Colonic mucosa (tissue), 4 donors: ENCODE measurements at regions not wholly inside any gene's neighbourhood (a gene's known extent, or its start where the extent isn't known, plus 50 kb on each side); places are given as distances from the start of the nearest gene placed in this dataset.

Experiments
- DNase-seq: peaks from one replicate; pipeline ENCODE4 v3.0.0-alpha.2; 2020
- H3K27ac ChIP-seq: fragments of 200-600 bp; one replicate; pipeline ENCODE4 v1.8.0; 2021
- H3K27me3 ChIP-seq: fragments of 200-600 bp; one replicate; pipeline ENCODE4 v1.8.0; 2021
- H3K36me3 ChIP-seq: fragments of 200-600 bp; one replicate; pipeline ENCODE4 v1.8.0; 2021
- H3K4me1 ChIP-seq: fragments of 200-600 bp; one replicate; pipeline ENCODE4 v1.8.0; 2021; ENCODE audit warnings: mild to moderate bottlenecking
- H3K4me3 ChIP-seq: fragments of 200-600 bp; one replicate; pipeline ENCODE4 v1.8.0; 2021
- H3K9ac ChIP-seq, 2 donors: one replicate each; pipeline ENCODE4 v1.7.0; 2013; ENCODE audit warnings: control low read depth in 2 of 2, low read depth in 2 of 2, low read length in 2 of 2
- H3K9me3 ChIP-seq: fragments of 200-600 bp; one replicate; pipeline ENCODE4 v1.8.0; 2021
- CTCF ChIP-seq: fragments of 200-600 bp; IDR thresholded peaks from one replicate; pipeline ENCODE4 v1.8.0; 2022; ENCODE audit warnings: antibody characterized with exemption, mild to moderate bottlenecking
- intact Hi-C: fragments of 100-400 bp; cut with DNase I; formaldehyde crosslinking; loops from one replicate; pipeline ENCODE4 v1.14.1; 2022
- donor health status: healthy.
- donor health status: DM: no; HTN: no; CAD: no.
- donor health status: DM: no; HTN: no; CAD: no.

GRCh38 chr12:67475725-67476124 is 172.8 kb upstream of the DYRK2 start:
- no peak for TF ChIP-seq CTCF
- intact Hi-C loops, result no loop called here
- no peak overlapping the region for H3K4me3 ChIP-seq
- no peak for DNase-seq
- H3K9ac ChIP-seq, result no peak overlapping the region
- H3K4me1 ChIP-seq, result no peaks in the 10 kb centered on the region
- H3K9me3 ChIP-seq, result no peaks in the 10 kb centered on the region
- H3K27ac ChIP-seq, result no peak overlapping the region
- no peaks in the 10 kb centered on the region for H3K36me3 ChIP-seq
- no peaks in the 10 kb centered on the region for H3K27me3 ChIP-seq

GRCh38 chr12:67477681-67478265 is 170.8 kb upstream of the DYRK2 start:
- Histone ChIP-seq H3K4me3 (no peak overlapping the region), H3K9ac (no peak overlapping the region), H3K27ac (no peak overlapping the region), H3K36me3 (no peaks in the 10 kb centered on the region), H3K4me1 (no peaks in the 10 kb centered on the region), H3K9me3 (no peaks in the 10 kb centered on the region), H3K27me3 (no peaks in the 10 kb centered on the region)
- DNase-seq, result no peak
- intact Hi-C loops, result no loop called here
- no peak for TF ChIP-seq CTCF

DNA sequence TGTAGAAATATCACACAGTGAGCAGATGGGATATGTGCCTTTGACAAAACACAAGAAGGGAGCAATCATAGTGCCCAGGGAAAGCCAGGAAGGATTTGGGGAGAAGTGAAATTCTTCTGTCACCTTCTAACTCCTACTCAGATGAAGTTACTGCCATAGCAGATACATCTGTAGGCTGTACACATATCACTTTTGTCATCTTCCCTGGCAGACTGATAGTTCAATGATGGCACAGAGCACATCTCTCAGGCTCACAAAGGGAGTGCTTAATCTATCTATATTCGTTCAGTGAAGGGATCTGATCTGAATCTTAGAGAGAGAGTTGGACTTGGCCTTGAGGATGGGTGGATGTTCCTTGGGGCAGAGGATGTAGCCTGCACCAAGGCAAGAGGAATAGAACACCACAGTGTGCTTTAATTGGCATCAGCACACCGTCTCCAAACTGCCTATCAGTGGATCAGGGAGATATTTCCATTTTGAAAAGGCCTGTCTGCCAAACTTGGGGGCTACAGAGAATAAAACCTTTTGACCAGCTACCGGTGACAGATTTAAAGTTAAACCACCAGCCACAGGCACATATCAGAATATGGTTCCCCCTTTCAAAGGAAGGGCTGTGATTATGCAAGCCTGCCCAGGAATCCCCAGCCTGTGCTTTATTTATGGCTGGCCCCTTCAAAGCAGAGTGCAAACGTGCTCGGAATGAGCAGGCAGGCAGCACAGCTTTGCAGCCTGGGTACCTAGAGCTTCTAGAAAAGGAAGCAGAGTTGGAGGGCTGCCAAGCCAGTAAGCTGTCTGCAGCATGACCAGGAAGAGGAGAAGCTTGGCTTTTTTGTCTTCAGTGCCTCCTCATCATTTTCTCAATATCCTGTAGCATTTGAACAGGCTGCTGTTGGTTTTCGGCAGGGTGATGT is 165.5 kb upstream of the DYRK2 start:
- DNase-seq, result peak; percentile 65
- no peaks in the 10 kb centered on the region for H3K36me3 ChIP-seq
- intact Hi-C loops, result no loop called here
- no peak overlapping the region for H3K9ac ChIP-seq
- H3K9me3 ChIP-seq, result no peaks in the 10 kb centered on the region
- TF ChIP-seq CTCF, result no peak
- no peaks in the 10 kb centered on the region for H3K27me3 ChIP-seq
- no peak overlapping the region for H3K27ac ChIP-seq
- no peaks in the 10 kb centered on the region for H3K4me1 ChIP-seq
- H3K4me3 ChIP-seq, result no peak overlapping the region

DNA sequence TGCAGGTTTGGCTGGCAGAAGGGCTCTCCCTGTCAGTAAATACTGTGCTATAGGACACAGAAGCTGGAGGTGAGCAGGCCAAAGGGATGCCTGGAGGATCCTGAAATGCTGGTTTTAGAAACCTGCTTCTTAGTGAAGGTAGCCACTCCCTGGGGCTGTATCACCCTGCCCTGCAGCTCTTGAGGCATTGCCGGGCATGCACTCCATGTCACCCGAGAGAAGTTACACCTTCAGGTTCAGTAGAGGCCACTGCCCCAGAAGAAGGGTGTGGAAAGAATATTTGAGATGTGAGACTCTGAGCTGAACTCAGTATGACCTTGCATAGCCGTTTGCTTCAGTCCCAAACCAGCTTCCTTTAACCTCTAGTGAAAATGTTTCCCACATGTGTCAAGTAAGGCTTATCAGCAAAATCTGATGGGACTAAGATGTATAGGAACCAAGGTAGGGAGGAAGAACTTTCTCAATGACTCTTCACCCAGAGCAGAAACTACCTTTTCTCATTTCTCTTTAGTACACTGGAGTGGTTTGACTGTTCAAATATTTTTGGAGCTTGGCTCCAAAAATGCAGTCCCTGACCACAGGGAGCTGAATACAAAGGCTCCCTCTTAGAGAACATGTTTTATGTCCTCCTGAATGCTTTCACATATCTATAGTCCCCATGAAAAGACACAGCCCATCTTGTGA is 164.5 kb upstream of the DYRK2 start:
- H3K36me3 ChIP-seq, result no peaks in the 10 kb centered on the region
- no peaks in the 10 kb centered on the region for H3K9me3 ChIP-seq
- H3K4me3 ChIP-seq, result no peak overlapping the region
- no peaks in the 10 kb centered on the region for H3K4me1 ChIP-seq
- no peak overlapping the region for H3K9ac ChIP-seq
- intact Hi-C loops, result no loop called here
- H3K27me3 ChIP-seq, result no peaks in the 10 kb centered on the region
- TF ChIP-seq CTCF, result no peak
- DNase-seq, result no peak
- H3K27ac ChIP-seq, result no peak overlapping the region

- DNase-seq, result no peak
- Histone ChIP-seq H3K4me1 (no peaks in the 10 kb centered on the region), H3K36me3 (no peaks in the 10 kb centered on the region), H3K9ac (no peak overlapping the region), H3K27me3 (no peaks in the 10 kb centered on the region), H3K9me3 (no peaks in the 10 kb centered on the region), H3K4me3 (no peak overlapping the region), H3K27ac (no peak overlapping the region)
- no peak for TF ChIP-seq CTCF
- intact Hi-C loops, result no loop called here
Measured at GRCh38 chr12:67484791-67485480, 163.6 kb upstream of the DYRK2 start.
